NCI-H748 (cell line): ENCODE measurements at regions not wholly inside any gene's neighbourhood (a gene's known extent, or its start where the extent isn't known, plus 50 kb on each side); places are given as distances from the start of the nearest gene placed in this dataset.
"Not testable (repeated sequence)": the region's sequence is repeated elsewhere in the genome, so short reads cannot be mapped to it uniquely, and the experiment has no call there.

Experiments
- DNase-seq: peaks from one replicate; lab custom pipeline; 2025; ENCODE audit not compliant: unreplicated experiment; lab: John Stamatoyannopoulos, UW

GRCh38 chr5:175347931-175348330 lies 96.1 kb downstream of the DRD1 start:
- no peak for DNase-seq

- DNase-seq = peak; percentile 57
Observed at GRCh38 chr5:175347027-175347426, 97.0 kb downstream of the DRD1 start.

GRCh38 chr5:175344331-175345195 lies 99.4 kb downstream of the DRD1 start:
- DNase-seq = no peak

GRCh38 chr5:175343308-175343707 lies 100.7 kb downstream of the DRD1 start:
- DNase-seq = no peak

DNA sequence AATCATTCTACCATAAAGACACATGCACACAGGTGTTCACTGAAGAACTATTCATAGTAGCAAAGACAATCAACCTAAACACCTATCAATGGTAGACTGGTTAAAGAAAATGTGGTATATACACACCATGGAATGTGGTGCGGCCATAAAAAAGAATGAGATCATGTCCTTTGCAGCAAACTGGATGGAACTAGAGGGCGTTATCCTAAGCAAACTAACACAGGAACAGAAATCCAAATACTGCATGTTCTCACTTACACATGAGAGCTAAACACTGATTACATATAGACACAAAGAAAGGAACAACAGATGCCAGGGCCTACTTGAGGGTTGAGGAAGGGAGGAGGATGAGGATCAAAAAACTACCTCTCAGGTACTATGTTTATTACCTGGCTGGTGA lies 103.8 kb downstream of the DRD1 start:
- peak; percentile 34 for DNase-seq

GRCh38 chr5:175337680-175338079 lies 106.3 kb downstream of the DRD1 start:
- peak; percentile 43 for DNase-seq

DNA sequence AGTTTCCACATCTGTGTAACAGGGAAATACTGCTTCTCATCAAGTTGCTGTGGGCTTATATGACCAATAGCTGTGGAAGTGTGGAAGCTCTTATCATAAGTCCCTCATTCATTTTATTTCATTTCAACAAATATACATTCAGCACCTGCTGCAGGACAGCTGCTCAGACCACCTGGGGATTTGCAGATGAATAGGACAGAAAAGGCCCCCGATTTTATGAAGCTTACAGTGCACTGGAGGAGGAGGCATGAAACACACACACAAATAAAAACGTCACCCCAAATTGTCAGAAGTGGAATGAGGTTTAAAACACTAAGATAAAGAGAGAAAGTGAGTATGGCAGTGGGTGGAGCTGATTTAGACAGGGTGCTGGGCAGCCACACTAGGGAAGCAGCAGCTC lies 107.2 kb downstream of the DRD1 start:
- peak; percentile 81 for DNase-seq

DNA sequence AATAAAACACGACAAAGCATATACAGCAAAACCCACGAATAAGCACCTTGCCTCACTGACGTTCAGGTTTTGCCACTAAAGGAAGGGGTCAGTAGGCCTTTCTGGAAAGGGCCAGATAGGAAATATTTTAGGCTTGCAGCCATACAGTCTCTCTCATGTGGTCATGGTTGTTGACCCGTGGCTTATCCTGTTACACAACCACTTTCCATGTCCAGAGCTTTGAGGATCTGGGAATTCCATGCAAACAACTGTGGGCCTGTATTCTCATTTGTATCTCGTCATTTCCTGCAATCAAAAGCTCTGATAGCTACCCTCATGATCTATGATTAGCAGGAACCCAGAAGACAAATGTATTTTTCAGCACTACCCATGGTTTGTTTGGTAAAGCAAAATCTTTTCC lies 108.3 kb downstream of the DRD1 start:
- DNase-seq = no peak

GRCh38 chr5:175331173-175332036 lies 112.6 kb downstream of the DRD1 start:
- not testable (repeated sequence) for DNase-seq

- no peak for DNase-seq
Observed at GRCh38 chr5:175329976-175330375, 114.0 kb downstream of the DRD1 start.

DNA sequence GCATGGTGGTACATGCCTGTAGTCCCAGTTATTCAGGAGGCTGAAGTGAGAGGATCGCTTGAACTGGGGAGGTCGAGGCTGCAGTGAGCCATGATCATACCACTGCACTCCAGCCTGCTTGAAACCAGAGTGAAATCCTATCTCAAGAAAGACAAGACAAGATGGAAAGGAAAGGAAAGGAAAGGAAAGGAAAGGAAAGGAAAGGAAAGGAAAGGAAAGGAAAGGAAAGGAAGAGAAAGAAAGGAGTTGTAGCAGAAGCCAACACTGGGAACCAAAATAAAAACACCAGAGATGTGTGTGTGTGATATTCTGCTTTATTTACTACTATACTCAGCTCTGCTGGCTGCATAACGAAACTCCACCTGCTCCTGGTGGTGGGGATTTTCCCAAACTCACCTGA lies 115.3 kb downstream of the DRD1 start:
- DNase-seq = no peak

DNA sequence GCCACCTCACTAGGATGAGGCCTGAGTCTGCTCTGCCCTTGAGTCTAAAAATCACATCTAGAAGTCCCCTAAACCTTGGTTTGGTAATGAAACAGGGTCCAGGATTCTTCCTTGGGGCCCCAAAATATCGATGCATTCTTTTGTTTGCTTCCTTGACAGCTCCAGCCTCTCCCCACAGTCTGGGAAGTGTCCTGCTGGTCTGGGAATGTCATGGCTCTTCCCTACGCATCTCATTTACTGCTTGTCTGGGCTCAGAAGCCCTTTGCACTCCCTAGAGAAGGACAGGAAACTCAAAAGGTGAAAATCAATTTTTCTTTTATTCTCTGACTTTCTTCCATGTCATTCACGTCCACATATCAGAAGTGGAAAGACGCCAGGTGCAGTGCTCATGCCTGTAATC lies 115.8 kb downstream of the DRD1 start:
- DNase-seq = no peak

GRCh38 chr5:175325681-175326080 lies 118.3 kb downstream of the DRD1 start:
- DNase-seq = no peak

DNA sequence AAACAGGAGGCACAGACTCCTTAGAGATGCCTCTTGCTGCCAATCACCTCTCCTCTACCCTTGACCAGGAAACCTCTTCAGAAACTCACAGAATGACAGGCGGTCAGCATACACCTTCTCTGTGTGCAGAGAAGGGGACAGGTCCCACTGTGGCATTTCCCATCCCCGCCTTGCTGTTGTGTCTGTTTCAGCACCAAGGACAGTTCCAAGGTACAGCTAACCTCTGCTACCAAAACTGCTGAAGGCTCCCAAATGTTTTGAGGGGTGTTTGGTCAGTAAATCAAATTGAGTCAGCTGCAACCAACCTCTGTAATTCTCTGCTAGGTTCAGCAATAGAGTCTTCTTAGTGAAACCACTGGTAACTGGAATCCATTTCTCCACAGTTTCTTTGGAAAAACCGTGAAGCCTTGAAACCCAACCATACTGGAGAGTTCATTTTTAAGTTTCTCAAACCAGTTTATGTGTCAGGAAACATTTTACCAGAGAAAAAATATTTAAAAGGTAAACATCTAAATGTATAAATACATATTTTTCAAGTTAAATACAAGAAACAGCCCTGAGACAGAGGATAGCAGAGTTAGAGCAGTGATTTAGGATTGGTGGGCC lies 122.0 kb downstream of the DRD1 start:
- DNase-seq = no peak

DNA sequence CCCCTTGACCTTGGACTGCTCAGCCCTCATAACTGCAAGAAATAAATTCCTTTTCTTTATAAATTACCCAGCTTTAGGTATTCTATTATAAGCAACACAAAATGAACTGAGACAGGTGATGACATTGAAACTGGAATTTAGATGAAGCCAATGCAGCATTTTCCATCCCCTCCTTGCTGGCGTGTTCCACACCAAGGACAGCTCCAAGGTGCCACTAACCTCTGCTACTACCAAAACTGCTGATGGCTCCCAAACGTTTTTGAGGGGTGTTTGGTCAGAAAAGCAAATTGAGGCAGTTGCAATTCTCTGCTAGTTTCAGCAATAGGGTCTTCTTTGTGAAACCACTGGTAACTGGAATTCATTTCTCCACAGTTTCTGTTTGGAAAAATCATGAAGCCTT lies 124.8 kb downstream of the DRD1 start:
- DNase-seq = no peak

DNA sequence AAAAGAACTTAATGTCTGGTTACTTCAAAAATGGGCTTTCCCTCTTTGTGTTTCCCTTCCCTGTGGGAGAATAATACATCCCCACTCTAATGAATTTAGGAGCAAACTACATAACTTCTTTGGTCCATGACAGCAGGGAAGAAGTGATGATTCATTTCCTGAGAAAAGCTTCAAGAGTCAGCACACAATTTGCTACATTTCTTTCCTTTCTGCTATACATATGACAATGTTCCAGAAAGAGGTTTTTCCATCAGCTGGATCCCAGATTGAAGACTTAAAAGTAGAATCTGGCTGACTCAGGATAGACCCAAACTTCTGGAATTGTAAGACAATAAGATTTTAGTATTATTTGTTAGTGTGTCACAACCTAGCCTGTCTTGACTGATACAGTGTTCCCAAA lies 126.1 kb downstream of the DRD1 start:
- DNase-seq = no peak

DNA sequence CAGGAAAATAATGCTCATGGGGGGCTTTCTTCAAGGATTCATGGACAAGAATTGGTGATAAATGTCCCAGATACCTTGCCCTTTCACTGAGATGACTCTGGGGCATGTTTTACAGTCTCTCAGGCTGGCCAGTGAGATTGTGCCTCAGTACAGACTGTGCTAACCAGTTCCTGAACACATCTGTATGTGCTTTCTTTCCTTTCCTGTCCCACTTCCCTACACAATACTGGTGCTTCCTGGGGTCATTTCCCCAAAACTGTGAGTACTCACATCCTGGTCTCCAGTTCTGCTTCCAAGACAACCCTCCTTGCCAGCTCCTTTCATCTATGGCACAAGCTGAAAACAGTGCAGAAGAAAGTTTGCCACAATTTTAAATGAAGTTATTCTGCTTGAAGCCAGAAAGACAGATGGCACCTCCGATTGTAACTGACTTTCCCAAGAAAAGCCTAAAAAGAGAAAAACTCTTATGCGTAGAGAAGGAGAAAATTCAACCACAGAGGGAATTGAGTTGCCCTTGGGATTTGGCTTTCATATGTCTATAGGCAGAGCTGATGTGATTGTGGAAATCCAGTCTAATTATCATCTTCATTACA lies 134.7 kb downstream of the DRD1 start:
- no peak for DNase-seq

GRCh38 chr5:175308701-175309100 lies 135.3 kb downstream of the DRD1 start:
- DNase-seq = no peak

DNA sequence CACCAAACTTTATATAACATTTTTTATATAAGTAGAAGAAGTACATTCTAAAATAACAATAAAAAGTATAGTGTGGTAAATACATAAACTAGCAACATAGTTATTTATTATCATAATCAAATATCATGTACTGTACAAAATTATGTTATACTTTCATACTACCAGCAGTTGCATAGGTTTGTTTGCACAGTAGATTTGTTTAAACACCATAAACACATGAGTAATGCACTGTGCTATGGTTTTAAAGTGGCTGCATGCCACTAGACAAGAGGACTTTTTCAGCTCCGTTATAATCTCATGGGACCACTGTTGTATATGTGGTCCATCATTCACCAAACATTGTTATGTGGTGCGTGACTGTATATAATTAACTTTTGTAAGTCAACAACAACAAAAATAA lies 137.6 kb downstream of the DRD1 start:
- DNase-seq = no peak

DNA sequence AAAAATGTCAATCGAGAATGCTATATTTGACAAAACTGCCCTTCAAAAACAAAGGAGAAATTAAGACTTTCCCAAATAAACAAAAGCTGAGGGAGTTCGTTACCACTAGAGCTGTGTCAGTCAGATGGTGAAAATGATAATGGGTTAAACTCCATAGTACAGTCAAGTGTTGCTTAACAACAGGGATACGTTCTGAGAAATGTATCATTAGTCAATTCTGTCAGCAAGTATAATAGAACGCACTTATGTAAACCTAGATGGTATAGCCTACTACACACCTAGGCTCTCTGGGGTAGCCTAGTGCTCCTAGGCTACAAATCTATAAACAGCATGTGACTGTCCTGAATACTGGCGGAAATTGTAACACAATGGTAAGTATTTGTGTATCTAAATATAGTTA lies 138.7 kb downstream of the DRD1 start:
- peak; percentile 61 for DNase-seq

DNA sequence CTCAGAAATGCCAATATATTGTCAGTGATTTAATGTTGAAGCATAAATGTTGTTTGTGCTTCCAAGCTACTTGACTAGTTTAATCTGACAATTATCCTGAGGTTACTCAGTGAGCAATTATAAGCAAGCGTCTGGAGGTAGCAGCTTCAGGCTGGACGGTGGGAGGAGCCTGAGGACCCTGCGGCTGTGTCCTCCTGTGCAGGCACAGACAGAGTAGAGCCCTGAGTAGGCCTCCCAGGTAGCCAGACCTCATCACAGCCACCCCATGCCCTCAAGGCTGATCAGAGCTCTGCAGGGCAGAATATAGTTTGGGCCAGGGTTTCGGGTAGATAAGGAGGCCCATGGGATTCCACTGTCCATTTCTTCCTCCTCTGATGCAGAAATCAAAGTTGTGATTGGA lies 153.6 kb downstream of the DRD1 start:
- DNase-seq = no peak
